ENCODE measurements at regions not wholly inside any gene's neighbourhood (a gene's known extent, or its start where the extent isn't known, plus 50 kb on each side); places are given as distances from the start of the nearest gene placed in this dataset.

DNA sequence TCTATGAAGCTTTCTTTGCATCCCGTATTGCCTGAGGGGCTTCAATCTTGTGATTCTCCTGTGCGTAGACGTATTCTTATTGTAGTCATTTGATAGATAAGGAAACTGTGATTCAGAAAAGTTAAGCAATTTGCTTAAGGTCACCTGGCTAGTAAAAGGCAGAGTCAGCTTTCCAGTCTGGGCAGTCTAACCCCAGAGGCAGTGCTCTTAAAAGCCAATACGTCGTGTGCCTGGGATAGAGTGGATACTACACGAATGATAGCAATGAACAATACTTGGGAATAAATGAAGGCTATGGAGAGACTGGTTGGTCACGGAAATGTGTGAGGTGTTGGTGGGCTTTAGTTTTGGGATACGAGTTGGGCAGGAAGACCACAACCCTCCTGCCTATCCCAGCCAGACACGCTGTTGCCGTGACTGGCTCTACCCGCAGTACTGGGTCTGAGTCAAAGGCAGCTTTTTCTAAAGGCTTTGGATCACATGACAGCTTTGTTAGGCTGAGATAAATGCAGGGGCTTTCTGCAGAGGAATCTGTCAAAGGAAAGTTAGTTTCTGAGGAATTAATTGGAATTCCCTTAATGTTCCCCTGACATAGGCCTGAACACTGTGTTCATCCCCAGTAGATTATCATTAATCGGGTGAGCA lies 302.6 kb downstream of the KIF4B start:
- POLR2A ChIA-PET (ENCODE audit: partially characterized antibody) = no interaction called here
- no peak for FAIRE-seq

More for the DNA sequence above, 302.6 kb downstream of the KIF4B start:
- 86% methylated on average over 12 of the region's 12 CpGs; no CpG with 5 or more reads in 1 of the 2 experiments for WGBS, 2 experiments (ENCODE audit: extremely low coverage in 1 of 2, insufficient coverage in 1 of 2, insufficient read length in 1 of 2, insufficient replicate concordance in 2 of 2, low coverage in 1 of 2, low lambda C conversion rate in 2 of 2, missing lambda C conversion rate in 1 of 2)
- Histone ChIP-seq H3K27me3 (replicated peaks in 1 of 4; ENCODE audit: control insufficient read depth in 3 of 4, extremely low read depth in 1 of 4, insufficient read depth in 3 of 4, low read length in 3 of 4) (no peaks in the 10 kb centered on the region), H2BK15ac (ENCODE audit: low read length) (no peak overlapping the region), H3K4me3 (ENCODE audit: extremely low read depth in 1 of 4, insufficient read depth in 2 of 4, low read depth in 3 of 4, low read length in 4 of 4) (no peak overlapping the region), H4K20me1 (replicated peaks in 1 of 2; ENCODE audit: control insufficient read depth in 1 of 2, insufficient read depth in 2 of 2, low read length in 2 of 2) (no peaks in the 10 kb centered on the region), H2AFZ (ENCODE audit: low read length) (peak overlapping the region; percentile 96), H2BK120ac (replicated peaks; ENCODE audit: low read depth, low read length) (no peak overlapping the region), H3K23ac (ENCODE audit: insufficient read length) (no peak overlapping the region), H4K91ac (replicated peaks; ENCODE audit: insufficient read length, low read length) (no peak overlapping the region), H3K4ac (replicated peaks; ENCODE audit: insufficient read length, low read depth, low read length) (no peak overlapping the region), H3K79me1 (ENCODE audit: low read depth, low read length) (no peaks in the 10 kb centered on the region), H3K4me1 (replicated peaks in 1 of 4; ENCODE audit: control insufficient read depth in 3 of 4, insufficient read depth in 4 of 4, low read length in 3 of 4) (no peaks in the 10 kb centered on the region), H3K56ac (replicated peaks; ENCODE audit: insufficient read length, low read depth, low read length) (no peak overlapping the region), H3K18ac (ENCODE audit: extremely low read depth, low read length) (no peak overlapping the region), H2BK5ac (ENCODE audit: low read depth, low read length) (no peak overlapping the region), H2AK5ac (ENCODE audit: low read depth, low read length) (no peak overlapping the region), H3K9ac (replicated peaks in 1 of 4; ENCODE audit: extremely low read depth in 1 of 4, low read depth in 3 of 4, low read length in 3 of 4) (no peak overlapping the region), H3K23me2 (ENCODE audit: low read depth, low read length) (no peaks in the 10 kb centered on the region; the same call in 1 of the 2 replicates), H3K36me3 (ENCODE audit: control insufficient read depth in 2 of 4, insufficient read depth in 4 of 4, low read length in 3 of 4) (no peaks in the 10 kb centered on the region), H3K27ac (ENCODE audit: low read depth, low read length) (no peak overlapping the region), H3K79me2 (ENCODE audit: control insufficient read depth in 1 of 2, insufficient read depth in 2 of 2, low read length in 2 of 2) (no peaks in the 10 kb centered on the region), H2BK20ac (ENCODE audit: low read length) (no peak overlapping the region), H4K8ac (ENCODE audit: extremely low read depth, insufficient read depth, low read length) (no peak overlapping the region), H3K14ac (ENCODE audit: insufficient read length) (no peak overlapping the region), H3K9me3 (ENCODE audit: insufficient read depth in 2 of 2, low read depth in 1 of 2, low read length in 1 of 2) (no peaks in the 10 kb centered on the region), H3K4me2 (ENCODE audit: insufficient read depth in 1 of 2, low read depth in 2 of 2, low read length in 2 of 2) (no peak overlapping the region), H2BK12ac (ENCODE audit: low read depth, low read length) (no peak overlapping the region), H4K5ac (ENCODE audit: insufficient read length, low read depth, low read length) (no peak overlapping the region)
- no peak for DNase-seq (ENCODE audit: low read depth in 1 of 2, low spot score in 2 of 2)
- TF ChIP-seq CBX8 (IDR thresholded peaks at IDR 0.05; ENCODE audit: borderline replicate concordance, low read depth, low read length) = no peak
- TF ChIP-seq BRCA1 (IDR thresholded peaks at IDR 0.05; ENCODE audit: low read depth, low read length) = no peak
- no peak for TF ChIP-seq CEBPB (IDR thresholded peaks at IDR 0.05; ENCODE audit: low read depth, low read length)
- TF ChIP-seq CREB1 (IDR thresholded peaks at IDR 0.05) = no peak
- no peak for TF ChIP-seq EGR1 (IDR thresholded peaks at IDR 0.05; ENCODE audit: borderline replicate concordance, low read depth, low read length)
- TF ChIP-seq JUND (IDR thresholded peaks at IDR 0.05; ENCODE audit: low read length) = no peak
- TF ChIP-seq HDAC2 (IDR thresholded peaks at IDR 0.05; ENCODE audit: borderline replicate concordance in 1 of 2, low read depth in 2 of 2, low read length in 2 of 2) = no peak
- TF ChIP-seq RAD21 (IDR thresholded peaks at IDR 0.05 in 1 of 2, conservative IDR thresholded peaks at IDR 0.05 in 1 of 2; ENCODE audit: low read depth in 2 of 2, low read length in 2 of 2) = no peak
- CTCF ChIA-PET (ENCODE audit: partially characterized antibody) = interaction anchor here (3.2 kb wide), 1 partner anchor 13 kb away, joined by 13 read pairs; no protein-coding TSS in a partner anchor

All from H1 (cell line).